ENCODE measurements at regions not wholly inside any gene's neighbourhood (a gene's known extent, or its start where the extent isn't known, plus 50 kb on each side); places are given as distances from the start of the nearest gene placed in this dataset.

DNA sequence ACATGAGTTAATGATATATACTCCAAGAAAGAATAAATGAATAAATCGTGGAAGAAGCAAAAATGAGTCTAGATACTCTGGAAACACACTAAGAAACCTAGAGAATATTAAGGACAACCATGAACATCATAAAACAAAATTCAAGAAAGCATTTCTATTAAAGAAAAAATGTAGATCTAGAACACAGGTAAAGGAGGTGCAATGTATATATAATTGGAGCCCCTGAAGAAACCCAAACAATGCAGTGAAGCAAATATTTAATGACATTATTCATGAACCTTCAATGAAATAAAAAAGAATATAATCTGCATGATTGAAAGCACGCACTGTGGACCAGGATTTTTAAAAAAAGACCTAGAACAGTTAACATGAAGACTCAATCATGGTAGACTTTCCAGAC is 150.1 kb downstream of the ATPSCKMT start:
- intact Hi-C loops (cut with DNase I) = no loop called here
- DNase-seq = no peak

DNA sequence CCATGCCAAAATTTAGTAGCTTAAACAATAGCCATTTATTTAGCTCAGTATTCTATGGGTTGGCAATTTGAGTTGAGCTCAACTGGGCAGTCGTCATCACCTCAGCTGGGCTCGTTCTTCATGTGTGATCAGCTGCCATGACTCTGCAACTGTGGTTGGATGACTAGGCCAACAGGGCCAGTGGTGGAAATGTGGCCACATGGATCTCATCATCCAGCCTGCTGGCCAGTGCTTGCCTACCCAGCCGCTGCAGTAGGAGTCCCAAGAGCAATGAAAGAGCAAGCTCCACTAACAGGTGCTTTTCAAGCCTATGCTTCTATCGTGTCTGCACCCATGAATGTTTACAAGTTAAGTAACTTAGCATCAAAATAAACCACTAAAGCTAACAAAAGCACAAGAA is 158.0 kb downstream of the ATPSCKMT start:
- no peak for DNase-seq
- intact Hi-C loops (cut with DNase I) = no loop called here

- intact Hi-C loops (cut with DNase I) = no loop called here
- no peak for DNase-seq
Measured at GRCh38 chr5:10090074-10090473, 159.6 kb downstream of the ATPSCKMT start.

DNA sequence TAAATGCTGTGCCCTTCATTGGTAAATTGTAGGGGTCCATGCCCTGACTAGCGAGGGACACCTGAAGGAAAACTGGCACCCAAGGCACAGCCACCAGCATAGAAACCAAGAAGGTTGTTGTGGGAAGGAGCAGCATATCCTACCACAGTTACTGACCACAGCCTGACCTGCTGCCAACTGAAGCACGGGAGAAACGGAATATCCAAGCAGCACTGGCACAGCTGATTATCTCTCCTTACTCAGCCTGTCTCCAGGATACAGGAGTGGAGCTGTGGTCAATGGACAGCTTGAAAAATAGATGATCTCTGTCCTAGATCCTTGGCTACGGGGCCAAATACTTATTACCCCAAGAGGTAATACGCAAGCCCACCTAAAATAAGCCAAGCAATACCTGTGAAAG is 164.5 kb downstream of the ATPSCKMT start:
- intact Hi-C loops (cut with DNase I) = no loop called here
- no peak for DNase-seq

DNA sequence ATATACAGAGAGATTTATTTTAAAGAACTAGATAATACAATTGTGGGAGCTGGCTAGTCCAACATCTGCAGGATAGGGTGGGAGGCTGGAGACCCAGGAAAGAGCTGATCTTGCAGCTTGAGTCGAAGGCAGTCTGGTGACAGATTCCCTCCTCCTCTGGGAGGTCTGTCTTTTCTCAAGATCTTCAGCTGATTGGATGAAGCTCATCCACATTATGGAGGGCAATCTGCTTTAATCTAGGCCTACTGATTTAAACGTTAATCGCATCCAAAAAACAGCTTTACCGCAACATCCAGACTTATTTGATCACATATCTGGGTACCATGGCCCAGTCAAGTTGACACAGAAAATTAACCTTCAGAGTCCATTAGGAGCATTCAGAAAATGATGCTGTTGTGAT is 168.1 kb downstream of the ATPSCKMT start:
- intact Hi-C loops (cut with DNase I) = no loop called here
- no peak for DNase-seq

- DNase-seq = no peak
- intact Hi-C loops (cut with DNase I) = no loop called here
Measured at GRCh38 chr5:10077791-10078545, 171.7 kb downstream of the ATPSCKMT start.

DNA sequence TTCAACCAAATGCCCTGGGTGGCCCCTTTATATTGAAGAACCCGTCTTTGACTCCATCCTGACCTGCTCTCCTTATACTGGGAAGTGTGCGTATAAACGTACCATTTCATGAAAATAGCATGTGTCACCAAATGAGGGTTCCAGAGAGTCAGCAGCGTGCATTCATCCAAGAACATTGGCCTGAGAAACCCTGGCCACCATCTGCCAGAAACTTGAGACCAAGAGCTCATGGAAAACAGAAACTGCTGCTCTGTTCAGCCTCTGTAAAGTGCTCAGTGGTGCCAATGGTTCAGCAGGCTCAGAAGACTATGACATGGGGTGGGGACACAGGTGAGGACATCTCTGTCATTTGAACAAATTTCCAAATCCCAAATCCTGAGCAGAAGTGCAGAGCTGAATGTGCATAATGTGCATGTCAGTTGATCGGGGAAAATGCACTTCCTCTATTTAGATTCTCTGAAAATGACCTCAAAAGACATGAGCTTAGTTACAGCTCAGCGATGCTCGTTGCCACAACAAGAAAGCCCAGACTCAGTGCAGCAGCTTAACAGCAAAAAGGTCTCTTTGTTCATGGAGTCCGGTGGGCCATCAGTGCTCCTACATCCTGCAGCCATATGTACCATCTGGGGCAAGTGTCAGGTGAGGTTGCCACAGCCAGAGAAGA is 176.1 kb downstream of the ATPSCKMT start:
- DNase-seq = no peak
- intact Hi-C loops (cut with DNase I) = no loop called here

DNA sequence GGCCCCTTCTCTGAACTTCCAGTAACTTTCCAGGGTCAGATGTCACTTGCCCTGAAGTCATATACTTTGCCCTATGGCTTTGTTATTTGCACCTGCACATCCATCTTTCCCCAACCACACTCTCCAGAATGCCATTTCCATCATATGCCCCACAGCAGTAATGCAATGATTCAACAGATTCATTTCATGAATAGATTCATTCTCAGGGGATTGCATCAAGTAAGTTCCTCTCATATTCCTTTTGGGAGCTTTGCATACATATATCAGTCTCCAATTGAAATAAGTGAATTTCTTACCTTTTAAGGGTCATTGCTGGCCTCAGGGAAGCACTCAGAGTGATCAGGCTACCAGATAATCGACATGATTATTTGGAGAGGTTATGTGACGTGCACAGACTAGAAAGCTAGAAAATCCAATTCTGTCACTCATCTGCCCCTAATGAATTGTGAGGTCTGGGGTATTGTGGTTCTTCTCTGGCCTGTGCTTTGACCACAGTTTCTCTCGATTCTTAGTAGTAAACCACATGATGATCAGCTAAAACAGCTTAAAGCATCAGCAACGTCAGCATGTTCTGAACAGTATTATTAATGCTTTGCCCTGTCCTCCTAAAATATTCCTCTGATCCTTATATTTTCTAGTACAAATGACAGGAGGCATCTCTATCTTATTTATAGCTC is 179.9 kb downstream of the ATPSCKMT start:
- intact Hi-C loops (cut with DNase I) = no loop called here
- DNase-seq = no peak

- no peak for DNase-seq
- intact Hi-C loops (cut with DNase I) = no loop called here
Measured at GRCh38 chr5:10065428-10066000, 184.2 kb downstream of the ATPSCKMT start.

DNA sequence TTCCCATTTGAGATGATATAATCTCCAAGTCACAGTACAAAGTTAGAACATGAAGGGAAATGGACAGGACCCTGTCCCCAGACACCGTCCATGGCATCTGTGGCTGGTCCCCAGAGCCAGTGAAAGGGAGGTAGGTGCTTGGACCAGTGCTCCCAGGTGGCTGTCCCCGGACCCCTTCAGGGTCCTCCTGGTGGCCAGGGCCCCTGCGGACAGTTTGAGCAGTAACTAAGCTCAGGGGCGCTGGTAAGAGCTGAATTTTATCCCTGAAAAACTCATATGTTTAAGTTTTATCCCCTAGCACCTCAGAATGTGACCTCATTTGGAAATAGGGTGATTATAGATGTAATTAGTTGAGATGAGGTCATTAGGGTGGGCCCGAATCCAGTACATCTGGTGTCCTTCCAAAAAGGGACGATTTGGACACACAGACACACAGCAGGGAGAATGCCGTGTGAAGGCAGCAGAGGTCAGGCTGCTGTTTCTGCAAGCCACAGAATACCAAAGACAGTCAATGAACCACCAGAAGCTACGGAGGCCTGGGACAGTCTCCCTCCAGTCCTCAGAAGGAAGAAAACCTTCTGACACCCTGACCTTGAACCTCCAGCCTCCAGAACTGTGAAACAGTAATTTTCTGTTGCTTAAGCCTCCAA is 185.0 kb downstream of the ATPSCKMT start:
- peak in 7 of 42 donors; percentile 14 to 58 (median 24) for DNase-seq
- intact Hi-C loops (cut with DNase I) = no loop called here

- no peak for DNase-seq
- intact Hi-C loops (cut with DNase I) = no loop called here
Measured at GRCh38 chr5:10063997-10064396, 185.7 kb downstream of the ATPSCKMT start.

DNA sequence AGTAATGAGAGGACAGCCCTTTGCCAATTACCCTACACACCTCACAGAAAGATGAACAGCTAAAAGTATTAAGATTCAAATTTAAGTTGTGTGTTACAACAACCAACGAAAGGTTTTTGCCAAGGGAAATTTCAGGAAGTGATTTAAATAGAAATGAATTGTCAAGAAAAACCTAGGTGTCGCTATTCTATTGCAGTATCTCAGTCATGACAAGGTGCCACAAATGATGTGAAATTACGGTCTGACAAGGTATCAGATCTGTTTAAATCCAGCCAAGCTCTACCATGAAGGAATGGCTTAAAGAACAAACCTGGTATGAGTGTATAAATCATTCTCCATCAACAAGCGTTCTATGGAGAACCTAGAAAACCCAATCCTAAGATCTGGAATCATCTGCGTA is 189.7 kb downstream of the ATPSCKMT start:
- DNase-seq = no peak
- intact Hi-C loops (cut with DNase I) = no loop called here

GRCh38 chr5:10059556-10059955 is 190.1 kb downstream of the ATPSCKMT start:
- peak in 4 of 42 donors; percentile 11 to 45 (median 25) for DNase-seq
- intact Hi-C loops (cut with DNase I) = no loop called here

DNA sequence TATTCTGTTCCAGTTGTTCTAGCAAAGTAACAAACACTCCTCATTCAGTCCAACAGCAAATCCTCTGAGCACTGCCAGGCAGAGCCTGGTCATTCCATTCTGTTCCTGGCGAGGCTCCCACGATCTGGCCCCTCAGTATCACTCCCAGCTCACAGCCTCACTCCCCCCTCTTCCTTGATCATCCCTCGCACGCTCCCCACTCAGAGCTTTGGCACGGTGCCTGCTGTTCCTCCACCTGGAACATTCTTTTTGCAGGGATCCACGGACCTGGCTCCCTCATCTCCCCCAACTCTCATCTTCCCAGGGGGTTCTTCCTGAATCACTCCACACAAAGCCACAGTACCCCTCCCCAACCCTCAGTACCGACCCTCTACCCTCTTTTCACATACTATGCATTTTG is 192.3 kb downstream of the ATPSCKMT start:
- intact Hi-C loops (cut with DNase I) = no loop called here
- DNase-seq = no peak

GRCh38 chr5:10056228-10056760 is 193.4 kb downstream of the ATPSCKMT start:
- DNase-seq = no peak
- intact Hi-C loops (cut with DNase I) = no loop called here

- DNase-seq = no peak
- intact Hi-C loops (cut with DNase I) = no loop called here
Measured at GRCh38 chr5:10049858-10050455, 199.7 kb downstream of the ATPSCKMT start.

DNA sequence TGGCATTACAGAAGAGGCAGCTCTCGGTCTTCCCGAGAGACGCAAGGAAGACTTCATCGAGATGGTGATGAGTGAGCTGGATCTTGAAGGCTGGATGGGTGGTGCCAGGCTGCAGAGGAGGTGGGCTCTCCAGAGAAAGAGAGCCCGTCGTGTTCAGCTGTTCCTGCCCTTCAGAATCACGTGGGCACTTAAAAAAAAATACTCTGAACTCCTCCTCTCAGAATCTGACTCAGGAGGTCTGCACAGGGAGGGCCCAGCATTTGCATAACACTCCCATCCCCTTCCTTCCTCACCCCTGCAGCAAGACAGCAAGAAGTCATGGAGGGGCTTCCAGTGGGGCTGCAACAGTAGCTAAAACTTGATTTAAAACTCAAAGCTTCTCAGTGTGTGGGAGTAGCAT is 203.0 kb downstream of the ATPSCKMT start:
- intact Hi-C loops (cut with DNase I) = no loop called here

GRCh38 chr5:10045376-10045775 is 204.3 kb downstream of the ATPSCKMT start:
- intact Hi-C loops (cut with DNase I) = no loop called here
- no peak for DNase-seq

More for the DNA sequence above, 203.0 kb downstream of the ATPSCKMT start:
- no peak for DNase-seq

All from head of caudate nucleus (tissue), 42 donors.